GM23338 (cell line): ENCODE measurements at regions not wholly inside any gene's neighbourhood (a gene's known extent, or its start where the extent isn't known, plus 50 kb on each side); places are given as distances from the start of the nearest gene placed in this dataset.

ENCODE experiments used
- ATAC-seq: fragments of 200-7000 bp; cut with Tn5 transposase; 3 replicates; pipeline ENCODE4 v1.9.1; 2020
- DNase-seq: peaks from one replicate; pipeline ENCODE4 v3.0.0-alpha.2; 2015; ENCODE audit warnings: low spot score
- H2AFZ ChIP-seq: fragments of 200-600 bp; sonication (generic); 2 replicates; pipeline ENCODE4 v1.8.0; 2016; ENCODE audit warnings: antibody characterized with exemption, mild to moderate bottlenecking, moderate library complexity
- H3F3A ChIP-seq: fragments of 200-600 bp; sonication (generic); replicated peaks from 2 replicates; pipeline ENCODE4 v1.8.0; 2017; ENCODE audit warnings: antibody characterized with exemption, mixed run types, low read depth
- H3K27ac ChIP-seq: fragments of 200-600 bp; sonication (generic); 2 replicates; pipeline ENCODE4 v1.6.1; 2016; ENCODE audit warnings: low read depth
- H3K27me3 ChIP-seq: fragments of 200-600 bp; sonication (generic); 2 replicates; pipeline ENCODE4 v1.8.0; 2016; ENCODE audit warnings: mild to moderate bottlenecking, mixed run types, moderate library complexity; ENCODE audit not compliant: insufficient read depth
- H3K36me3 ChIP-seq: fragments of 200-600 bp; sonication (generic); 2 replicates; pipeline ENCODE4 v1.8.0; 2016; ENCODE audit warnings: mild to moderate bottlenecking; ENCODE audit not compliant: insufficient read depth
- H3K4me1 ChIP-seq: fragments of 200-600 bp; sonication (generic); 2 replicates; pipeline ENCODE4 v1.8.0; 2016; ENCODE audit warnings: mild to moderate bottlenecking, moderate library complexity; ENCODE audit not compliant: insufficient read depth
- H3K4me2 ChIP-seq: fragments of 200-600 bp; sonication (generic); 2 replicates; pipeline ENCODE4 v1.7.1; 2017; ENCODE audit warnings: mixed run types
- H3K4me3 ChIP-seq: fragments of 200-600 bp; sonication (generic); 2 replicates; pipeline ENCODE4 v1.6.1; 2016; ENCODE audit warnings: mixed run types
- H3K79me2 ChIP-seq: fragments of 200-600 bp; sonication (generic); replicated peaks from 2 replicates; pipeline ENCODE4 v1.8.0; 2017; ENCODE audit warnings: mild to moderate bottlenecking; ENCODE audit not compliant: insufficient read depth
- H3K9me2 ChIP-seq: fragments of 200-600 bp; sonication (generic); 2 replicates; pipeline ENCODE4 v1.8.0; 2017; ENCODE audit not compliant: insufficient read depth
- H4K20me1 ChIP-seq: fragments of 200-600 bp; sonication (generic); replicated peaks from 2 replicates; pipeline ENCODE4 v1.8.0; 2017; ENCODE audit warnings: mild to moderate bottlenecking; ENCODE audit not compliant: insufficient read depth
- H3K27ac Mint-ChIP-seq: 2 replicates; pipeline ENCODE4 v1.8.0; 2020; ENCODE audit warnings: inconsistent platforms, mild to moderate bottlenecking, moderate library complexity, mixed read lengths
- H3K27me3 Mint-ChIP-seq: 3 replicates; pipeline ENCODE4 v1.8.0; 2022; ENCODE audit warnings: low read depth, mild to moderate bottlenecking, moderate library complexity, mixed read lengths, inconsistent platforms; ENCODE audit not compliant: insufficient read depth, poor library complexity
- H3K36me3 Mint-ChIP-seq: 3 replicates; pipeline ENCODE4 v1.8.0; 2021; ENCODE audit warnings: low read depth, mild to moderate bottlenecking, inconsistent platforms, moderate library complexity, mixed read lengths
- H3K4me1 Mint-ChIP-seq: 3 replicates; pipeline ENCODE4 v1.8.0; 2020; ENCODE audit warnings: mild to moderate bottlenecking, inconsistent platforms, mixed read lengths
- H3K4me3 Mint-ChIP-seq: 3 replicates; pipeline ENCODE4 v1.8.0; 2021; ENCODE audit warnings: moderate library complexity, mild to moderate bottlenecking, inconsistent platforms, mixed read lengths
- H3K9me3 Mint-ChIP-seq: 3 replicates; pipeline ENCODE4 v1.8.0; 2020; ENCODE audit warnings: moderate library complexity, mild to moderate bottlenecking, inconsistent platforms, mixed read lengths
- ETS1 ChIP-seq: IDR thresholded peaks from 2 replicates; pipeline ENCODE4 v1.6.1; 2016; ENCODE audit warnings: antibody characterized with exemption
- EZH2 ChIP-seq: fragments of 200-600 bp; sonication (generic); IDR thresholded peaks from one replicate; pipeline ENCODE4 v1.8.0; 2017; ENCODE audit warnings: antibody characterized with exemption, mild to moderate bottlenecking, low read depth; ENCODE audit not compliant: unreplicated experiment
- NANOG ChIP-seq: IDR thresholded peaks from 2 replicates; pipeline ENCODE4 v1.6.1; 2016; ENCODE audit warnings: antibody characterized with exemption, borderline replicate concordance
- POLR2AphosphoS5 ChIP-seq: IDR thresholded peaks from 2 replicates; pipeline ENCODE4 v1.6.1; 2016; ENCODE audit warnings: antibody characterized with exemption, low read depth
- STAT1 ChIP-seq: IDR thresholded peaks from one replicate; pipeline ENCODE4 v1.6.1; 2016; ENCODE audit warnings: antibody characterized with exemption; ENCODE audit not compliant: unreplicated experiment
- ZNF331 ChIP-seq: fragments of 250-450 bp; sonication (Bioruptor Pico); IDR thresholded peaks from 2 replicates; pipeline ENCODE4 v1.5.0; 2020; ENCODE audit warnings: low read depth, mild to moderate bottlenecking, moderate library complexity
- ZNF462 ChIP-seq: fragments of 250-450 bp; sonication (Bioruptor Pico); IDR thresholded peaks from 2 replicates; pipeline ENCODE4 v1.5.0; 2020; ENCODE audit warnings: mild to moderate bottlenecking, moderate library complexity
- TF ChIP-seq, protein P1 (sequence below), 2 experiments: fragments of 200-600 bp in 1 of 2; sonication (generic) in 1 of 2; conservative IDR thresholded peaks; 2 replicates each; pipeline versions ENCODE4 v1.5.1 to v1.6.1; 2016 to 2017; ENCODE audit warnings: antibody characterized with exemption in 2 of 2, low read depth in 2 of 2, mild to moderate bottlenecking in 2 of 2, moderate library complexity in 1 of 2

DNA sequence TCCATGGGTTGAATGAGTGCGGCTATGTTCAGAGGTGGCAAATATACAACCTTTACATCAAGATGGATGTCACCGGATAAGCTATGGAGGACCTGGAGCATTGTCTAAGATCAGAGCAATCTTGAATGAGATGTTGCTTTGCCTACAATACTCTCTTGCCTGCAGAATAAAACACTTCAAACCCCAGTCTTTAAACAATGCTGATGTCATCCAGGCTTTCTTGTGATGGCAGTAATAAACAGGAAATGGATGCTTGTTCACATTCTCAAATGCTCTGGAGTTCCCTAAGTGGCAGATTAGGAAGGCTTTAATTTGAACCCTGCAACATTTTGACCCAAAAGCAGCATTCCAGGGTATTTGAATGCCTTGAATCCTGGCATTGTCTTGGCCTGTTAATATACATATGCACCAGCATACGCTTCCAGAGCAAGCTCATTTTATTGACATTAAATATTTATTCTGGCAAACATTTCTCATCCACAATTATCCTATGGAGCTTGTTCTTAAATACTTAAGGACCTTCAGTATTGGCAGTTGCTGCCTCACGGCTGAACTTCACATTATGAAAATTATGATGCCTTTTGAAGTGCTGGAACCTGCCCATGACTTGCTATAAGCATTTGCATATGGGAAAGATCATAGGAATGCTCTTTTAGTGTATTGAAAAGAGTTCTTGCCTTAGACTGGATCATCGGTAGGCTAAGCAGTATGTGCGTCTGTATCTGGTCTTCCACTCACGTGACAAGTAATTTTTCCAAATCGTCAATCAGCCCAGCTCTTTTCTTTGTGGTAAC lies 422.7 kb downstream of the SIPA1L2 start:
- no peak for ATAC-seq
- no peaks in the 10 kb centered on the region for H3F3A ChIP-seq
- no peak overlapping the region for H3K4me3 ChIP-seq
- Mint-ChIP-seq H3K27me3 (peaks cover 3% of the 10 kb centered on the region), H3K36me3 (peaks cover 23% of the 10 kb centered on the region), H3K4me1 (peaks cover 24% of the 10 kb centered on the region; the same call in 2 of the 3 replicates), H3K4me3 (no peak overlapping the region), H3K9me3 (peaks cover 6% of the 10 kb centered on the region), H3K27ac (no peak overlapping the region)
- H2AFZ ChIP-seq, result no peak overlapping the region
- no peaks in the 10 kb centered on the region for H3K79me2 ChIP-seq
- H3K27ac ChIP-seq, result no peak overlapping the region
- H3K27me3 ChIP-seq, result no peaks in the 10 kb centered on the region
- H3K36me3 ChIP-seq, result peaks cover 6% of the 10 kb centered on the region; the same call in 1 of the 2 replicates
- H3K4me1 ChIP-seq, result peaks cover 12% of the 10 kb centered on the region
- DNase-seq, result no peak
- TF ChIP-seq, protein P1, sequence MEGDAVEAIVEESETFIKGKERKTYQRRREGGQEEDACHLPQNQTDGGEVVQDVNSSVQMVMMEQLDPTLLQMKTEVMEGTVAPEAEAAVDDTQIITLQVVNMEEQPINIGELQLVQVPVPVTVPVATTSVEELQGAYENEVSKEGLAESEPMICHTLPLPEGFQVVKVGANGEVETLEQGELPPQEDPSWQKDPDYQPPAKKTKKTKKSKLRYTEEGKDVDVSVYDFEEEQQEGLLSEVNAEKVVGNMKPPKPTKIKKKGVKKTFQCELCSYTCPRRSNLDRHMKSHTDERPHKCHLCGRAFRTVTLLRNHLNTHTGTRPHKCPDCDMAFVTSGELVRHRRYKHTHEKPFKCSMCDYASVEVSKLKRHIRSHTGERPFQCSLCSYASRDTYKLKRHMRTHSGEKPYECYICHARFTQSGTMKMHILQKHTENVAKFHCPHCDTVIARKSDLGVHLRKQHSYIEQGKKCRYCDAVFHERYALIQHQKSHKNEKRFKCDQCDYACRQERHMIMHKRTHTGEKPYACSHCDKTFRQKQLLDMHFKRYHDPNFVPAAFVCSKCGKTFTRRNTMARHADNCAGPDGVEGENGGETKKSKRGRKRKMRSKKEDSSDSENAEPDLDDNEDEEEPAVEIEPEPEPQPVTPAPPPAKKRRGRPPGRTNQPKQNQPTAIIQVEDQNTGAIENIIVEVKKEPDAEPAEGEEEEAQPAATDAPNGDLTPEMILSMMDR (conservative IDR thresholded peaks at IDR 0.05; ENCODE audit: low read depth in 2 of 2), result no peak
- TF ChIP-seq NANOG (no peak), EZH2 (no peak), ZNF462 (CRISPR knock-in tag) (no peak), POLR2AphosphoS5 (no peak), STAT1 (no peak), ZNF331 (CRISPR knock-in tag) (no peak), ETS1 (no peak)
- H3K4me2 ChIP-seq, result no peak overlapping the region
- H4K20me1 ChIP-seq, result no peaks in the 10 kb centered on the region
- H3K9me2 ChIP-seq, result no peaks in the 10 kb centered on the region
